Gastrocnemius medialis (tissue), 4 donors: ENCODE measurements at regions not wholly inside any gene's neighbourhood (a gene's known extent, or its start where the extent isn't known, plus 50 kb on each side); places are given as distances from the start of the nearest gene placed in this dataset.

Source experiments
- ATAC-seq, 2 donors: fragments of 150-250 bp; one replicate each; pipeline ENCODE4 v1.9.1; 2016
- DNase-seq, 2 donors: peaks; one replicate each; pipeline ENCODE4 v3.0.0-alpha.2; 2019
- H3K27ac ChIP-seq, 4 donors: fragments of 200-600 bp; sonication (generic); 1 replicate in 1 of 4; 2 replicates in 3 of 4; pipeline ENCODE4 v1.5.1; 2016 to 2018; ENCODE audit warnings: mild to moderate bottlenecking in 2 of 4, moderate library complexity in 1 of 4
- H3K27me3 ChIP-seq, 3 donors: fragments of 200-600 bp; sonication (generic) in 2 of 3; 1 replicate in 1 of 3; 2 replicates in 2 of 3; pipeline versions ENCODE4 v1.5.1 to v1.6.0; 2016 to 2019; ENCODE audit warnings: mild to moderate bottlenecking in 1 of 3, moderate library complexity in 1 of 3
- H3K36me3 ChIP-seq, 2 donors: fragments of 200-600 bp; sonication (generic) in 1 of 2; one replicate each; pipeline ENCODE4 v1.5.1; 2017 to 2018
- H3K4me1 ChIP-seq, 2 donors: fragments of 200-600 bp; sonication (generic) in 1 of 2; one replicate each; pipeline ENCODE4 v1.5.1; 2016 to 2017; ENCODE audit warnings: mild to moderate bottlenecking in 2 of 2
- H3K4me3 ChIP-seq, 4 donors: fragments of 200-600 bp; sonication (generic) in 3 of 4; 1 replicate in 1 of 4; 2 replicates in 3 of 4; pipeline ENCODE4 v1.5.1; 2016 to 2019; ENCODE audit warnings: mild to moderate bottlenecking in 2 of 4
- H3K9me3 ChIP-seq, 3 donors: fragments of 200-600 bp; sonication (generic) in 2 of 3; 1 replicate in 1 of 3; 2 replicates in 2 of 3; pipeline ENCODE4 v1.5.1; 2016 to 2019
- CTCF ChIP-seq, 5 experiments: fragments of 450-650 bp in 3 of 5; fragments of 200-600 bp in 2 of 5; sonication (generic) in 2 of 5; IDR thresholded peaks in 4 of 5; conservative IDR thresholded peaks in 1 of 5; 1 replicate in 4 of 5; 2 replicates in 1 of 5; pipeline ENCODE4 v1.5.1; 2016 to 2019; ENCODE audit warnings: antibody characterized with exemption in 5 of 5, mild to moderate bottlenecking in 3 of 5, moderate library complexity in 3 of 5
- POLR2A ChIP-seq, 2 donors: fragments of 450-650 bp; IDR thresholded peaks; one replicate each; pipeline ENCODE4 v1.6.1; 2017; ENCODE audit warnings: antibody characterized with exemption in 2 of 2, mild to moderate bottlenecking in 2 of 2, moderate library complexity in 2 of 2
- in situ Hi-C, 4 donors: fragments of 200-750 bp; cut with MboI; loops; one replicate each; pipeline versions ENCODE4 v1.15.0 to v1.8.0; 2017; ENCODE audit warnings: low sequenced_read_pairs in 4 of 4
- intact Hi-C: fragments of 100-400 bp; cut with DNase I; formaldehyde crosslinking; loops from one replicate; pipeline ENCODE4 v1.15.1; 2023; ENCODE audit warnings: low total_unique reads

GRCh38 chr11:36783808-36784207 is 185.8 kb upstream of the RAG2 start:
- no peaks in the 10 kb centered on the region for H3K4me1 ChIP-seq
- H3K27ac ChIP-seq = no peak overlapping the region
- no peak overlapping the region for H3K4me3 ChIP-seq
- ATAC-seq (no peak), DNase-seq (no peak)
- intact Hi-C loops (no loop called here), in situ Hi-C loops (no loop called here)
- no peaks in the 10 kb centered on the region for H3K27me3 ChIP-seq
- TF ChIP-seq CTCF (IDR thresholded peaks at IDR 0.05 in 4 of 5, conservative IDR thresholded peaks at IDR 0.05 in 1 of 5) (no peak), POLR2A (IDR thresholded peaks at IDR 0.05) (no peak)
- no peaks in the 10 kb centered on the region for H3K36me3 ChIP-seq
- H3K9me3 ChIP-seq = no peaks in the 10 kb centered on the region

- no peak overlapping the region for H3K27ac ChIP-seq
- intact Hi-C loops (no loop called here), in situ Hi-C loops (no loop called here)
- ATAC-seq = no peak
- H3K4me3 ChIP-seq = no peak overlapping the region
- no peaks in the 10 kb centered on the region for H3K27me3 ChIP-seq
- no peaks in the 10 kb centered on the region for H3K4me1 ChIP-seq
- DNase-seq = no peak
- TF ChIP-seq POLR2A (IDR thresholded peaks at IDR 0.05) (no peak), CTCF (IDR thresholded peaks at IDR 0.05 in 4 of 5, conservative IDR thresholded peaks at IDR 0.05 in 1 of 5) (no peak)
- no peaks in the 10 kb centered on the region for H3K36me3 ChIP-seq
- H3K9me3 ChIP-seq = no peaks in the 10 kb centered on the region
These were observed 181.8 kb upstream of the RAG2 start for GRCh38 chr11:36779791-36780190.

GRCh38 chr11:36777311-36777710 is 179.3 kb upstream of the RAG2 start:
- in situ Hi-C loops = no loop called here
- Histone ChIP-seq H3K4me1 (no peaks in the 10 kb centered on the region), H3K36me3 (no peaks in the 10 kb centered on the region), H3K27ac (no peak overlapping the region), H3K4me3 (no peak overlapping the region), H3K27me3 (no peaks in the 10 kb centered on the region), H3K9me3 (no peaks in the 10 kb centered on the region)
- no peak for TF ChIP-seq CTCF (IDR thresholded peaks at IDR 0.05 in 4 of 5, conservative IDR thresholded peaks at IDR 0.05 in 1 of 5)
- TF ChIP-seq POLR2A (IDR thresholded peaks at IDR 0.05) = no peak
- intact Hi-C loops = no loop called here
- DNase-seq (no peak), ATAC-seq (no peak)

DNA sequence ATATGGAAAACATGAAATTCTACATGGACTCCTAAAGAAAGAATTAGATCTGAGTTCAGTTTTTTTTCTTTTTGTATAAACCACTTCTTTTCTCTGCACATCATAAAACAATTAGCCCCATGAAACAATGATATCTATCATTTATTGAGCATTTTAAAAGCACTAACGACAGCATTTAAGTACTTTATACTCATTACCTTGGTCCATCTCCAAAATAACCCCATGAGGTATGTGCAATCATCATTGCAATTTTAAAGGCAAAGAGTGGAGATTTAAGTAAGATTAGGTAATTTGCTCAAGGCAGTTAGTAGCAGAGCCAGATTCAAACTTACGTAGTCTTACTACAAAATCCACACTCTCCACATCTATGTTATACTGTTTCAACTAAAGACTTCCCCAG is 177.7 kb upstream of the RAG2 start:
- Histone ChIP-seq H3K4me1 (no peaks in the 10 kb centered on the region), H3K27me3 (no peaks in the 10 kb centered on the region), H3K9me3 (no peaks in the 10 kb centered on the region), H3K36me3 (no peaks in the 10 kb centered on the region), H3K4me3 (no peak overlapping the region), H3K27ac (no peak overlapping the region)
- DNase-seq (no peak), ATAC-seq (no peak)
- in situ Hi-C loops = no loop called here
- intact Hi-C loops = no loop called here
- no peak for TF ChIP-seq CTCF (IDR thresholded peaks at IDR 0.05 in 4 of 5, conservative IDR thresholded peaks at IDR 0.05 in 1 of 5)
- no peak for TF ChIP-seq POLR2A (IDR thresholded peaks at IDR 0.05)

DNA sequence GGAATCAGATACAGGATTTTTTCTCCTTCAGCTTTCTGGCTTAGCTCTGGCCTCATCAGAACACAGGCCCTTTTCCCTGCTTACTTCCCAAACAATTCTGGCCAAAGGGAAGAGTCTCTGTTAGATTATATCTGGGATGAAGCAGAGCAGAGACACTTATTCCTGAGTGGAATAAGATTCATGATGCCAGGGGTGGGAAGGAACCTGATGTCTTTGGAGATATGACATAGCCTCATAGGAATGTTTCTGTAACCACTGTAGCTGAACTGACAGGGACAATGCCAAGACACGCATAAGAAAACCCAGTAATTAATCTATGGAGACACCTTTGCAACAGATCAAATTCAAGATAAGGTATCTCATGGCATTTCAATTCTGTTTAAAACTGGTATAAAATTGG is 177.1 kb upstream of the RAG2 start:
- in situ Hi-C loops = no loop called here
- Histone ChIP-seq H3K36me3 (no peaks in the 10 kb centered on the region), H3K27ac (no peak overlapping the region), H3K4me3 (no peak overlapping the region), H3K27me3 (no peaks in the 10 kb centered on the region), H3K4me1 (no peaks in the 10 kb centered on the region), H3K9me3 (no peaks in the 10 kb centered on the region)
- intact Hi-C loops = no loop called here
- DNase-seq (no peak), ATAC-seq (no peak)
- no peak for TF ChIP-seq CTCF (IDR thresholded peaks at IDR 0.05 in 4 of 5, conservative IDR thresholded peaks at IDR 0.05 in 1 of 5)
